Peyer's patch (tissue), 4 donors: ENCODE measurements at regions not wholly inside any gene's neighbourhood (a gene's known extent, or its start where the extent isn't known, plus 50 kb on each side); places are given as distances from the start of the nearest gene placed in this dataset.

Experiments
- CTCF ChIP-seq, 6 experiments: fragments of 450-650 bp in 4 of 6; fragments of 200-600 bp in 2 of 6; sonication (generic) in 1 of 6; IDR thresholded peaks; one replicate each; pipeline ENCODE4 v1.5.1; 2017 to 2019; ENCODE audit warnings: antibody characterized with exemption in 6 of 6, mild to moderate bottlenecking in 3 of 6, moderate library complexity in 1 of 6
- POLR2A ChIP-seq, 2 donors: fragments of 450-650 bp; IDR thresholded peaks; one replicate each; pipeline ENCODE4 v1.5.1; 2017; ENCODE audit warnings: antibody characterized with exemption in 2 of 2, mild to moderate bottlenecking in 2 of 2, moderate library complexity in 2 of 2

DNA sequence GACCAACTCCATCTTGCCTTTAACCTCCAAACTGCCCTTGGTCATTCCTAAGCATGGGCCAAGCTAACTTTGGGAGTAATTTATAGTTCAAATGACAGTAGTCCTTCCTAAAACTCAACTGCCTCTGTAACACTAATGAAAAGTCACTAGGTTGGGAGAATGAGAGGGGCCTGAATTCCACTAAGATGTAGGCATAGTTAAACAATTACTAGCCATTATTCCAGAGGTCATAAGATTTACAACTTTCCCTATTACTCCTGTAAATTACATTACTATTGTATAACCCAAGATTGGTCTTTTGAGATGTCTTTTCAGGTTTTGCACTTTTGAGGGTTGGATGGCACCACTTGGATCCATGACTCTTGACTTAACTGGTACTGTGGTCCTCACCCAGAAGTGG is 94.6 kb downstream of the SPP2 start:
- no peak for TF ChIP-seq POLR2A (IDR thresholded peaks at IDR 0.05)
- no peak for TF ChIP-seq CTCF (IDR thresholded peaks at IDR 0.05)
